Astrocyte (in vitro differentiated cells and primary cell): ENCODE measurements at regions not wholly inside any gene's neighbourhood (a gene's known extent, or its start where the extent isn't known, plus 50 kb on each side); places are given as distances from the start of the nearest gene placed in this dataset.

Experiments
- EZH2 ChIP-seq: IDR thresholded peaks from 2 replicates; pipeline ENCODE4 v1.6.1; 2012; ENCODE audit warnings: mild to moderate bottlenecking, low read length, inconsistent platforms; ENCODE audit not compliant: insufficient read depth
- TF ChIP-seq, protein P1 (sequence below): IDR thresholded peaks from 2 replicates; pipeline ENCODE4 v1.5.1; 2011; ENCODE audit warnings: low read depth, mild to moderate bottlenecking, inconsistent platforms, low read length, moderate library complexity; ENCODE audit not compliant: insufficient read depth

GRCh38 chr12:11553871-11554533 lies 95.5 kb upstream of the ETV6 start:
- TF ChIP-seq, protein P1, sequence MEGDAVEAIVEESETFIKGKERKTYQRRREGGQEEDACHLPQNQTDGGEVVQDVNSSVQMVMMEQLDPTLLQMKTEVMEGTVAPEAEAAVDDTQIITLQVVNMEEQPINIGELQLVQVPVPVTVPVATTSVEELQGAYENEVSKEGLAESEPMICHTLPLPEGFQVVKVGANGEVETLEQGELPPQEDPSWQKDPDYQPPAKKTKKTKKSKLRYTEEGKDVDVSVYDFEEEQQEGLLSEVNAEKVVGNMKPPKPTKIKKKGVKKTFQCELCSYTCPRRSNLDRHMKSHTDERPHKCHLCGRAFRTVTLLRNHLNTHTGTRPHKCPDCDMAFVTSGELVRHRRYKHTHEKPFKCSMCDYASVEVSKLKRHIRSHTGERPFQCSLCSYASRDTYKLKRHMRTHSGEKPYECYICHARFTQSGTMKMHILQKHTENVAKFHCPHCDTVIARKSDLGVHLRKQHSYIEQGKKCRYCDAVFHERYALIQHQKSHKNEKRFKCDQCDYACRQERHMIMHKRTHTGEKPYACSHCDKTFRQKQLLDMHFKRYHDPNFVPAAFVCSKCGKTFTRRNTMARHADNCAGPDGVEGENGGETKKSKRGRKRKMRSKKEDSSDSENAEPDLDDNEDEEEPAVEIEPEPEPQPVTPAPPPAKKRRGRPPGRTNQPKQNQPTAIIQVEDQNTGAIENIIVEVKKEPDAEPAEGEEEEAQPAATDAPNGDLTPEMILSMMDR: peak; percentile 76
- TF ChIP-seq EZH2: no peak
